Kidney (tissue), 13 donors: ENCODE measurements at regions not wholly inside any gene's neighbourhood (a gene's known extent, or its start where the extent isn't known, plus 50 kb on each side); places are given as distances from the start of the nearest gene placed in this dataset.
"Not testable (repeated sequence)": the region's sequence is repeated elsewhere in the genome, so short reads cannot be mapped to it uniquely, and the experiment has no call there.

Source experiments
- DNase-seq, 5 donors: peaks; one replicate each; pipeline ENCODE4 v3.0.0-alpha.2; 2013 to 2020
- FAIRE-seq: peaks from 2 replicates; lab custom pipeline; 2012; peaks lifted over from hg19 to GRCh38; lab: Jason Lieb, UNC
- H3K27ac ChIP-seq, 2 donors: one replicate each; pipeline ENCODE4 v1.7.0; 2013; ENCODE audit warnings: low read depth in 2 of 2, low read length in 2 of 2, inconsistent platforms in 1 of 2
- H3K27me3 ChIP-seq: one replicate; pipeline ENCODE4 v1.7.1; 2013; ENCODE audit warnings: low read length, inconsistent platforms; ENCODE audit not compliant: control insufficient read depth, insufficient read depth
- H3K36me3 ChIP-seq, 3 donors: one replicate each; pipeline versions ENCODE4 v1.7.0 to v1.7.1; 2013; ENCODE audit warnings: low read length in 3 of 3, control low read depth in 1 of 3, inconsistent platforms in 1 of 3; ENCODE audit not compliant: insufficient read depth in 3 of 3, control insufficient read depth in 2 of 3
- H3K4me1 ChIP-seq, 3 donors: one replicate each; pipeline versions ENCODE4 v1.7.0 to v1.7.1; 2013; ENCODE audit warnings: low read length in 3 of 3, inconsistent platforms in 1 of 3, low read depth in 1 of 3; ENCODE audit not compliant: control insufficient read depth in 2 of 3, insufficient read depth in 2 of 3
- H3K4me3 ChIP-seq, 3 donors: one replicate each; pipeline versions ENCODE4 v1.7.0 to v1.8.1; 2013; ENCODE audit warnings: low read length in 3 of 3, control low read depth in 1 of 3, inconsistent platforms in 1 of 3
- H3K9ac ChIP-seq, 3 donors: one replicate each; pipeline versions ENCODE4 v1.7.0 to v1.7.1; 2013; ENCODE audit warnings: low read length in 3 of 3, control low read depth in 1 of 3, inconsistent platforms in 1 of 3
- H3K9me3 ChIP-seq, 3 donors: one replicate each; pipeline versions ENCODE4 v1.7.0 to v1.7.1; 2013; ENCODE audit warnings: low read length in 3 of 3, control low read depth in 1 of 3, inconsistent platforms in 1 of 3; ENCODE audit not compliant: control insufficient read depth in 2 of 3, insufficient read depth in 1 of 3
- CTCF ChIP-seq: IDR thresholded peaks from 3 replicates; pipeline ENCODE4 v1.5.1; 2012; ENCODE audit warnings: mild to moderate bottlenecking, moderate library complexity, borderline replicate concordance; ENCODE audit not compliant: insufficient read depth; ENCODE audit errors: extremely low read depth
- intact Hi-C: fragments of 100-400 bp; cut with DNase I; formaldehyde crosslinking; loops from one replicate; pipeline ENCODE4 v1.11.1; 2022
- donor health status: control.
- donor health status: control.
- donor health status: control.
- donor health status: control.
- donor health status: control.
- donor health status: DM: yes; HTN: yes; CAD: no.
- donor health status: Normal renal cell carcinoma (clear cell type).

- TF ChIP-seq CTCF: peak; percentile 50
Observed at GRCh38 chr5:112492291-112492690, 73.2 kb upstream of the EPB41L4A start.

GRCh38 chr5:112503749-112504501 is 84.8 kb upstream of the EPB41L4A start:
- not testable (repeated sequence) for H3K36me3 ChIP-seq

More at GRCh38 chr5:112492291-112492690, 73.2 kb upstream of the EPB41L4A start:
- H3K9me3 ChIP-seq: no peaks in the 10 kb centered on the region
- H3K36me3 ChIP-seq: no peaks in the 10 kb centered on the region
- intact Hi-C loops: no loop called here
- FAIRE-seq (no peak), DNase-seq (peak in 3 of 5 donors; percentile 72 to 79 (median 77))
- H3K4me3 ChIP-seq: no peak overlapping the region
- H3K27me3 ChIP-seq: no peaks in the 10 kb centered on the region
- H3K9ac ChIP-seq: no peak overlapping the region
- H3K4me1 ChIP-seq: no peaks in the 10 kb centered on the region
- H3K27ac ChIP-seq: no peak overlapping the region

GRCh38 chr5:112509097-112509496 is 90.0 kb upstream of the EPB41L4A start:
- intact Hi-C loops, FAIRE-seq, H3K9ac ChIP-seq: not testable (repeated sequence)

More at GRCh38 chr5:112503749-112504501, 84.8 kb upstream of the EPB41L4A start:
- H3K9me3 ChIP-seq, FAIRE-seq, H3K27ac ChIP-seq, H3K4me1 ChIP-seq, intact Hi-C loops, H3K9ac ChIP-seq, H3K27me3 ChIP-seq, H3K4me3 ChIP-seq: not testable (repeated sequence)
- DNase-seq: peak in 1 of 5 donors; percentile 14

GRCh38 chr5:112511920-112512319 is 92.8 kb upstream of the EPB41L4A start:
- DNase-seq (no peak), FAIRE-seq (no peak)
- Histone ChIP-seq H3K4me3 (no peak overlapping the region), H3K9ac (no peak overlapping the region), H3K9me3 (peaks cover 0 to 11% (median 0%) of the 10 kb centered on the region in 3 donors), H3K4me1 (no peaks in the 10 kb centered on the region), H3K27ac (no peak overlapping the region), H3K36me3 (no peaks in the 10 kb centered on the region), H3K27me3 (no peaks in the 10 kb centered on the region)
- no peak for TF ChIP-seq CTCF
- intact Hi-C loops: no loop called here

More at GRCh38 chr5:112509097-112509496, 90.0 kb upstream of the EPB41L4A start:
- H3K9me3 ChIP-seq: peaks cover 0 to 11% (median 0%) of the 10 kb centered on the region in 3 donors
- not testable (repeated sequence) for H3K4me1 ChIP-seq, H3K27ac ChIP-seq, H3K4me3 ChIP-seq, H3K27me3 ChIP-seq, H3K36me3 ChIP-seq, DNase-seq
